Fibroblast of skin of right biceps (primary cell): ENCODE measurements at regions not wholly inside any gene's neighbourhood (a gene's known extent, or its start where the extent isn't known, plus 50 kb on each side); places are given as distances from the start of the nearest gene placed in this dataset.

Experiments
- DNase-seq: peaks from one replicate; pipeline ENCODE4 v3.0.0-alpha.2; 2013

DNA sequence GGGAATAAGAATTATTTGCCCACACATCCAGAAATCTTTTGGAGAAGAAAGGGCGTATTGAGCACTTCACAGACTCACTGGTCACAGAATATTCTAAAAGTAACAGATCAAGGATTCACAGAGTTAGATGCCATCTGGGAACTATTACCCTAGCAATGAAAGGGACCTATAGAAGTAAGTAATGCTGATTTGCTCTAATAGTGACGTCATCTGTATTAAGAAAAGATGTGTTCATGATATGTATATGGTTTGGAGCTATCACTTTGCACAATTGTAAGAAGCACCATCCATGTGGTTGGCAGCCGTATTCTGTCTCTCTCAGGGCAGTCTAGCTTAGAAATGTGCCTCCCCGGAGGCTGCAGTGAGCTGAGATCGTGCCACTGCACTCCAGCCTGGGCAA lies 52.8 kb upstream of the SV2C start:
- no peak for DNase-seq

GRCh38 chr5:76029739-76030138 lies 53.4 kb upstream of the SV2C start:
- DNase-seq, result no peak

DNA sequence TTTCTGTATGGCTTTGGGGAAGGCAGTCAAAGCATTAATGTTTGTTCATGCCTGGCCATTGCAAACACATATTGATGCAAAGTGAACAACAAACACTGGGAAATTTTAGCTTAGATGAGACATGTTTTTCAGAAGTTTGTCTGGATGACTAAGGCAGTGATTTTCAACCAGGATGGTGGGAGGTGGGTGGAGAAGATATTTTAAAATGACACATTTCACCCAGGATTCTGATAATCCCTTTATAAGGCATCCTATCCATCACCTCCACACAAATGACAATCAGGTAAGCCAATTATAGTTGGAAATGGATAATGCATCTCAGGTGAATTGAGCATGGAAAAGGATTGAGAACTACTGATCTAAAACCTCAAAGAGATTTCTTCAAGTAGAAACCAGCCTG lies 57.4 kb upstream of the SV2C start:
- no peak for DNase-seq

DNA sequence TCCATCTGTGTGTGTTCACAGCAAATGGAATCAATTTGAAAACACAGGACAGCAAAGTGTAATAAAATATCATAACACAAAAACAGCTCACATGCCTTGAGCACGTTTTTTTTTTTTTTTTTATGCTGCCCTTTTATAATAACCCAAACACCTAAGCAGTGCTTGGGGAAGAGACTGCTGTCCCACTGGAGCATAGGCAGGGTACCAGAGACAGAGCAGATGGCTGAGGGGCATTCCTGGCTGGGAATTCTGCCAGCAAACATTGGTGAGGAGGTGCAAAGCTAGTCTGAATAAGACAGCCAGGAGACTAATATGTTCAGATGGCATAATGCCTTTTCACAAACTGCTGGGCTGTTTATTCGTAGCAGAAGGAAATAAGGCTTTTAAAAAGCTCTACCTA lies 58.1 kb upstream of the SV2C start:
- no peak for DNase-seq

DNA sequence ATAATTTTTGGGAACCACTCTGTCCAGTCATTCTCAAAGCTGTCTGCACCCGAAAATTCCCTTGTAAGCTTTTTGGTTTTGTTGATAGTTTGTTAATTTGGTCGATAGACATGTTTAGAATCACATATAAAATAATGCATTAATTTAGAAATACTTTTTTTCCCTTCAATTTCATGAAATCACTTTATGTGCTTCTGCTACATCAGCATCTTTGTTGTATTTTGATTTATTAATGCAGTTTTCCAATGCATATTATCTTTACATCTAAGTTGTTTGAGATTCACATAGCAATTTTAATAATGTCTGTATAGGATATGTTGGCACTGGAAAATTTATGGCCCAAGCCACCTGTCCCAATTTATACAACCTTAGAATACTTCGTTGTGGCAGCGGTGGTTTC lies 60.6 kb upstream of the SV2C start:
- no peak for DNase-seq

DNA sequence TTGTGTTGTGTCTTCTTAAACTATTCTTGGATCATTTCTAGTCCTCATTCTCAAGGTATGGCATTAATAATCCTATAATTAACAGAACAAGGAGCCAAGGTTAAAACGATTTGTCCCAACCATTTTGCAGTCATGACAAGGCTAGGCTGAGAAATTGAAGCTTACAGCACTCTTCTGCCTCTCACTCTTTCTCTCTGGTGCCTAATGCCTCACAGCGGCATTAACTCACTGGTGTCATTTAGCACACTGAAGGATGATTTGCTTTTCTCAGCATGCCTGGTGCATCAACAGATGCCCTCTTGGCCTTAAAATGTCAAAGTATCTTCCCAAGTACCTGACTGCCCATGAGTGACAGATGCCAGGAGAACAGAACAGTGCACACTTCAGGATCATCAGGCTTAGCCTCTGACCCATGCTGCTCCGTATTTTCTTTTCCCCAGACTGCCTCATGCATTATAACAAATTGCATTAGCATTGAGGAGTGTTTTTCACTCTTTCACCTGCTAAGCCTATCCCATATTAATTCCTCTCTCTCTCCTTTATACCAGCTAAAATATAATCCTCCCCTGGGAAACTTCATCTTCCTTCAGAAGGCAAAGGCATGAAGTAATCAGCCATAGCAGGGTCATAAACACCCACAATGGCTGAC lies 61.1 kb upstream of the SV2C start:
- DNase-seq, result no peak

- no peak for DNase-seq
These were observed 66.9 kb upstream of the SV2C start for GRCh38 chr5:76016258-76016657.

DNA sequence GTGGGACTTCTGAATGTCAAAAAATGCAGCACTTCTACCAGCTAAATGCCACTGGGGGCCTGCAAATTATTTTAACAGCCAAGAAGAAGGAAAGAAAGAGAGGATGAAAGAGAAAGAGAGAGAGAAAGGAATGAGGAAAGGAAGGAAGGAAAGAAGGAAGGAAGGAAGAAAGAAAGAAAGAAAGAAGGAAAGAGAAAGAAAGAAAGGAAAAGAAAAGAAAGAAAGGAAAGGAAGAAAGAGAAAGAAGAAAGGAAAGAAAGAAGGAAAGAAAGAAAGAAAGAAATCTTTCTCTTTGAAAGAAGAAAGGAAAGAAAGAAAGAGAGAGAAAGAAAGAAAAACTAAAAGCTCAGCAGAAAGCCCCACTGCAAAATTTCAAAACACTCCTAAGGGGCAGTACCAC lies 69.2 kb upstream of the SV2C start:
- no peak for DNase-seq

- DNase-seq, result no peak
These were observed 75.3 kb upstream of the SV2C start for GRCh38 chr5:76007904-76008303.

- no peak for DNase-seq
These were observed 82.6 kb upstream of the SV2C start for GRCh38 chr5:76000582-76000981.

GRCh38 chr5:75993643-75994520 lies 89.3 kb upstream of the SV2C start:
- no peak for DNase-seq

DNA sequence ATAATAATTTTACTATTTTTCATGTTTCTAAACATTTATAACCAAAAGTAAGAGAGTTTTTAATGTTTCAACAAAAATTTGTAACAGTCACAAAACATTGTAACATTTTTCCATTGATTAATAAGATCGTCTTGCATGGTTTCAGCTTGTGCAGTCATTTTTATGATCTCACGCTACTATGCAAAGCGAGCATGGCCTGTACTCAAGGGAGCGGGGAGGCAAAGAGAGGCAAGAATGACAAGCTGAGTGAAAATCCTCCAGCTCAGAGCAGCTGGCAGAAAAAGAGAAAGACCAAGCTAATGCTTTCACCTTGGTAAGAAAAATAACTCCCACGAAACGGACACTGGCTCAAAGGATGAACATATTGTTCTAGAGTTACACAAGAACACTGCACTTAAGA lies 90.0 kb upstream of the SV2C start:
- DNase-seq, result no peak

GRCh38 chr5:75992753-75993152 lies 90.4 kb upstream of the SV2C start:
- no peak for DNase-seq

GRCh38 chr5:75985077-75985476 lies 98.1 kb upstream of the SV2C start:
- DNase-seq, result no peak

DNA sequence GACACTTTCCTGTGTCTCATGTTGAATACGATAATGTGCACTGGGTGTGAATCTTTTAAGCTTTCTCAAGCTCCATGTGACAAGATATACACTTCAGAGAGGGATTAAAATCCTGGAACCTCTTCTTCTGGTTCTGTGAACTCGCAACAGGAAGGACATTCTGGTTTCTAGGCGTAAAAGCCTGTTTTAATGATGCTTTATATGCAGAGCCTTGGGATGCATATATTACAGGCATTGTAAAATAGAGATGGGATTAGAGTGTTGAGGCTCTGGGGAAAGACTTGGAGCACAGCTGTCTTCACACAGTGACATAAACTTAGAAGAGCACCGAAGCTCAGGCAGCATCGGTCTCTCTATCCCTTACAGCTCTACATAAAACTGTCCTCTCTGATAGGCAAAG lies 107.7 kb upstream of the SV2C start:
- no peak for DNase-seq

- no peak for DNase-seq
These were observed 117.9 kb upstream of the SV2C start for GRCh38 chr5:75965292-75965691.

DNA sequence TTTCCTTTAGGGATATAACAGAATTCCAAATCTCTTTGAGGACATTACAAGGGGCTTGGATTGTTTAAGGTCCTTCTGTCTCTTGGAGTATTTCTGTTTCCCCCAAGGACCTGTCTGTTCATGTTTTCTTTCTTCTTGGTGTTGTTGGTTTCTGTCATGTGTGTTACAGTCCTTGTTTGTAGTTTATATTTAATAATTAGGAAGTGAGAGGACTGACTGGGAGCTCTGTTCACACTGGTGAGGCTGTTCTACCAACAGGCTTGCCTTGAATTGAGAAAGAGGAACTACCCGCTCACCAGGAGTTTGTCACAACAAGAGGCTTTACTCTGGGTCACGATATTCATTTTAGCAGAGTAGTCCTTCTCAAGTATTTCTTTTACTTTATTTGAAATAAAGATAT lies 119.2 kb upstream of the SV2C start:
- no peak for DNase-seq

DNA sequence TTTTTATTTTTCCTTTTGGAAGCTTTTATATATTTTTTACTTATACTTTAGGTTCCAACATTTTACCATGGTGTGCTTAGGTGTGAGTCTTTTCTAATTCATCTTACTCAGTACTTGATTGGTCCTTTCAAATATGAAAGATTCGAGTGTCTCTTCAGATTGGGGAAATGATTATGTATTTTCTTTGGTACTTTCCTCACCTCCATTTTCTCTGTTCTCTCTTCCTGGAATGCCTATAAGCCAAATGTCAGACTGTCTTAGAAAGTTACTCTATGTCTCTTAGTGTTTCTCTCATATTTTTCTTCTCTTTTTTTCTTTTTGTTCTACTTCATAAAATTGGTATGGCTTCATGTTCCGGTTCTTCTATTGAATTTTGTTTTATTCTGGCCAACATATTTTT lies 119.6 kb upstream of the SV2C start:
- DNase-seq, result no peak

DNA sequence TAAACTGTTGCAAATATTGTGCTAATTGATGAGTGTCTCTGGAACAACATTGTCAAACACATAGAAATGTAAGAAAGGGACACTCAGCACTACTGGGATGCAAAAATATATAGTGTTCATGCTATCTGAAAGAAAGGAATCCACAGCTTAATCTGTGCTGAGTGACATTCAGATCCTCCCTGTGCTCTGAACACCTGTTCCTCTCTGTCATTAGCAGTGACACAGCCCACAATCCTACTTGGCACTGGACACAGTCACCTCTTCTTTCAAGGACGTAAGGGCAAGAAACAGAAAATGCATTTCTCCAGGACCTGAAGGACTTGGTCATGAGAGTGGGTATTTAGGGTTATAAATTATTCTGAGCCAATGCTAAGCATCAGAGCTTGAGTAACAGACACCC lies 121.4 kb upstream of the SV2C start:
- DNase-seq, result no peak

DNA sequence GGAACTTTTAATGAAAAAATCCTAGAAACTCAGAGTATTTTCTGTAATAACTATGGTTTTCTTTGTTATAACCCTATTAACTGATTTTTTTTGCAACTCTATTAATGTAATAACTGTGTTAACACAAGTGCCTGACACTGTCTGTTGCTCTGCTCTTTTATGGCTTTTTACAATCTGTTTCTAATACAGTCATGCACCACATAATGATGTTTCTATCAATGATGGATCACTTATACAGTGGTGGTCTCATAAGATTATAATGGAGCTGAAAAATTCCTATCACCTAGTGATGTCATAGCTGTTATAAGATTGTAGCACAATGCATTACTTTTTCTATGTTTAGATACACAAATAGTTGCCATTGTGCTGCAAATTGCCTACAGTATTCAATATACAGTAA lies 123.1 kb upstream of the SV2C start:
- no peak for DNase-seq

DNA sequence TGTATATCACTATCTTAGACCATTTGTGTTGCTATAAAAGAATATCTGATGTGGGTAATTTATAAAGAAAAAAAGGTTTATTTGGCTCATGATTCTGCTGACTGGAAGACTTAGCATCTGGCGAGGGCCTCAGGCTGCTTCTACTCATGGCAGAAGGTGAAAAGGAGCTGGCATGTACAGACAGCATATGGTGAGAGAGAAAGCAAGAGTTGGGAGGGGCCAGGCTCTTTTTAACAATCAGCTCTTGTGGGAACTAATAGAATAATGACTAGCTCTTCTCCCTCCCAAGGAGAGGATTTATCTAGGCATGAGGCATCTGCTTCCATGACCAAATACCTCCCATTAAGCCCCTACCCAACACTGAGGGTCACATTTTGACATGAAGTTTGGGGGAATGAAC lies 130.2 kb upstream of the SV2C start:
- DNase-seq, result no peak

DNA sequence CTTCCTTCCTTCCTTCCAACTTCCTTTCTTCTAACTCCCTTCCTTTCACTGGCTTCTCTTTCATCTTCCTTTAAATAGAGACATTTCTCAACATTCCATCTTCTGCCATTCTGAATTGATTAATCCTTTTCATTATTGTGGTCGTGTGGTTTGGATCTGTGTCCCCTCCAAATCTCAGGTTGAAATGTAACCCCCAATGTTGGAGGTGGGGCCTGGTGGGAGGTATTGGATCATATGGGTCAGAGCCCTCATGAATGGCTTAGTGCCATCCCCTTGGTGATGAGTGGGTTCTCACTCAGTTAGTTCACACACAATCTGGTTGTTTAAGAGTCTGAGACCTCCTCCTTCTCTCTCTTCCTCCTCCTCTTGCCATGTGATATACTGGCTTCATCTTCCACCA lies 130.9 kb upstream of the SV2C start:
- DNase-seq, result no peak

DNA sequence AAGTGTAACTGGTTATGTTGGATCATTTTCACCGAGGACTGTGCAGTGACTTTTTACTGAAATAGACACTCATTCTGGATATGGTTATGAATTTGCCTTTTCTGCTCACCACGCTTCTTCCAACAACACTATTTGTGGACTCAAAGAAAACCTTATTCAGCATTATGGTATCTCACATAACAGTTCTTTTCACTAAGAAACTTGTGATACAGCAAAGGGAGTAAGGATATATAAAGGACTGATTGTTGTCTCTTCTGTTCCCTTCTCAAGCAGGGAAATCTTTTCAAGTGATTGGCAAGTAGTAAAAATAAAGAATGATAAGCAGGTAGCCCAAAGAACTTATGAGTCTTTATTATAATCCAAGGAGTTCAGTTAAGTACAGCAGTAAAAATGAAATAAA lies 131.5 kb upstream of the SV2C start:
- DNase-seq, result no peak

DNA sequence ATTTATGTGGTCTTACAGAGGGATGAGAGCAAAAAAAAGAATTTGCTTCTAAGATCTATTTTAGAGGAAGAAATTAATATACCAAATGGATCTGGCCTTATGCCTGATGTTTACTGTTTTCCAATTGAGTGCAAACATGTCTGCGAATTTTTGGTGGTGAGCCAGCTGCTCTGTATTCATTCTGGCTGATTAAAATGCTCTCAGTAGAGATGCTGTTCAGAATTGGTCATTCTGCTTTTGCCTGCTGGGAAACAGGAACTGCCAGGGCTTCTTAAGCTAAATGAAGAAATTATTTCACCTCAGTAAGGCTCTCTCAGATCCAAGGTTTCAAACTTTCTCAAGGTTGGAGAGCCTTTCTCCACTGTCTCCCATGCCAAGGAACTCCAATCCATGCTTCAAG lies 132.0 kb upstream of the SV2C start:
- no peak for DNase-seq

- no peak for DNase-seq
These were observed 134.7 kb upstream of the SV2C start for GRCh38 chr5:75948438-75948837.
